HEK293 (cell line): ENCODE measurements at regions not wholly inside any gene's neighbourhood (a gene's known extent, or its start where the extent isn't known, plus 50 kb on each side); places are given as distances from the start of the nearest gene placed in this dataset.

Source experiments
- CTCF ChIA-PET: fragments of 350-600 bp; formaldehyde crosslinking; extraction: SDS; loops from one replicate; lab custom pipeline; 2021; ENCODE audit warnings: antibody characterized with exemption; lab: Yijun Ruan, JAX
- POLR2A ChIA-PET: fragments of 300-600 bp; formaldehyde crosslinking; extraction: SDS; loops from one replicate; lab custom pipeline; 2020; ENCODE audit warnings: antibody characterized with exemption, inconsistent platforms; lab: Yijun Ruan, JAX
- H3K27ac ChIP-seq: fragments of 200-500 bp; sonication (Bioruptor generic); 2 replicates; pipeline ENCODE4 v1.5.1; 2014; ENCODE audit warnings: low read depth, low read length, control low read depth, inconsistent platforms; ENCODE audit errors: extremely low read depth
- H3K36me3 ChIP-seq, 2 experiments: fragments of 200-500 bp in 1 of 2; sonication (Bioruptor generic) in 1 of 2; 1 replicate in 1 of 2; 2 replicates in 1 of 2; pipeline ENCODE4 v1.5.1; 2014 to 2017; ENCODE audit warnings: inconsistent platforms in 2 of 2, low read length in 2 of 2; ENCODE audit not compliant: control insufficient read depth in 2 of 2, insufficient read depth in 1 of 2
- H3K4me1 ChIP-seq: fragments of 200-500 bp; sonication (Bioruptor generic); 2 replicates; pipeline ENCODE4 v1.5.1; 2014; ENCODE audit warnings: mild to moderate bottlenecking, low read length, inconsistent platforms; ENCODE audit not compliant: control insufficient read depth, insufficient read depth
- H3K4me3 ChIP-seq: 2 replicates; pipeline ENCODE4 v1.5.1; 2011; ENCODE audit warnings: low read depth, mild to moderate bottlenecking, control low read depth, low read length, moderate library complexity
- H3K9me3 ChIP-seq: fragments of 200-500 bp; sonication (Bioruptor generic); 2 replicates; pipeline ENCODE4 v1.5.1; 2014; ENCODE audit warnings: low read depth, low read length, inconsistent platforms; ENCODE audit not compliant: control insufficient read depth, insufficient read depth
- GLIS1 ChIP-seq: fragments of 450-650 bp; formaldehyde crosslinking; IDR thresholded peaks from 2 replicates; pipeline ENCODE4 v1.5.1; 2016; ENCODE audit warnings: missing biosample characterization, missing genetic modification characterization
- HOXA7 ChIP-seq: sonication (generic); formaldehyde crosslinking; IDR thresholded peaks from 2 replicates; pipeline ENCODE4 v1.8.1; 2022; ENCODE audit warnings: missing genetic modification reagents, borderline replicate concordance
- KLF16 ChIP-seq: fragments of 450-650 bp; formaldehyde crosslinking; IDR thresholded peaks from 2 replicates; pipeline ENCODE4 v1.5.1; 2017; ENCODE audit warnings: missing biosample characterization, missing genetic modification characterization
- MZF1 ChIP-seq: fragments of 450-650 bp; formaldehyde crosslinking; IDR thresholded peaks from 2 replicates; pipeline ENCODE4 v1.5.1; 2017; ENCODE audit warnings: missing biosample characterization, missing genetic modification characterization, borderline replicate concordance
- OVOL3 ChIP-seq: fragments of 450-650 bp; formaldehyde crosslinking; IDR thresholded peaks from 2 replicates; pipeline ENCODE4 v1.5.1; 2016; ENCODE audit warnings: missing biosample characterization, missing genetic modification characterization
- PATZ1 ChIP-seq: fragments of 450-650 bp; formaldehyde crosslinking; IDR thresholded peaks from 2 replicates; pipeline ENCODE4 v1.5.1; 2016; ENCODE audit warnings: missing biosample characterization, missing genetic modification characterization
- PRDM4 ChIP-seq: fragments of 450-650 bp; formaldehyde crosslinking; IDR thresholded peaks from 2 replicates; pipeline ENCODE4 v1.5.1; 2017; ENCODE audit warnings: missing biosample characterization, missing genetic modification characterization
- ZBTB8A ChIP-seq: fragments of 450-650 bp; formaldehyde crosslinking; IDR thresholded peaks from 2 replicates; pipeline ENCODE4 v1.5.1; 2016; ENCODE audit warnings: missing biosample characterization, missing genetic modification characterization
- ZEB2 ChIP-seq: fragments of 450-650 bp; formaldehyde crosslinking; IDR thresholded peaks from 2 replicates; pipeline ENCODE4 v1.5.1; 2016; ENCODE audit warnings: missing biosample characterization, missing genetic modification characterization
- ZFP69B ChIP-seq: fragments of 450-650 bp; formaldehyde crosslinking; IDR thresholded peaks from 2 replicates; pipeline ENCODE4 v1.5.1; 2016; ENCODE audit warnings: missing biosample characterization, missing genetic modification characterization
- ZNF112 ChIP-seq: fragments of 450-650 bp; formaldehyde crosslinking; IDR thresholded peaks from 2 replicates; pipeline ENCODE4 v1.5.0; 2017; ENCODE audit warnings: missing biosample characterization, missing genetic modification characterization
- ZNF133 ChIP-seq: fragments of 450-650 bp; formaldehyde crosslinking; IDR thresholded peaks from 2 replicates; pipeline ENCODE4 v1.5.1; 2016; ENCODE audit warnings: missing biosample characterization, missing genetic modification characterization
- ZNF280D ChIP-seq: fragments of 450-650 bp; formaldehyde crosslinking; IDR thresholded peaks from 2 replicates; pipeline ENCODE4 v1.5.1; 2016; ENCODE audit warnings: missing biosample characterization, missing genetic modification characterization
- ZNF404 ChIP-seq: fragments of 450-650 bp; formaldehyde crosslinking; IDR thresholded peaks from 2 replicates; pipeline ENCODE4 v1.5.1; 2017; ENCODE audit warnings: missing biosample characterization, missing genetic modification characterization
- ZNF510 ChIP-seq: fragments of 450-650 bp; formaldehyde crosslinking; IDR thresholded peaks from 2 replicates; pipeline ENCODE4 v1.5.1; 2018; ENCODE audit warnings: mild to moderate bottlenecking, missing genetic modification characterization, missing biosample characterization; ENCODE audit not compliant: insufficient replicate concordance
- ZNF514 ChIP-seq: fragments of 450-650 bp; formaldehyde crosslinking; IDR thresholded peaks from 2 replicates; pipeline ENCODE4 v1.5.1; 2016; ENCODE audit warnings: missing biosample characterization, missing genetic modification characterization
- ZNF624 ChIP-seq: fragments of 450-650 bp; formaldehyde crosslinking; IDR thresholded peaks from 2 replicates; pipeline ENCODE4 v1.5.1; 2017; ENCODE audit warnings: missing biosample characterization, missing genetic modification characterization
- TF ChIP-seq, protein P1 (sequence below): fragments of 450-650 bp; formaldehyde crosslinking; IDR thresholded peaks from 2 replicates; pipeline ENCODE4 v1.5.1; 2016; ENCODE audit warnings: missing biosample characterization, missing genetic modification characterization

- ChIA-PET CTCF (interaction anchor here (0.6 kb wide), 1 partner anchor 11 kb away, joined by 3 read pairs; no protein-coding TSS in a partner anchor), POLR2A (no interaction called here)
- no peak overlapping the region for H3K4me3 ChIP-seq
- no peaks in the 10 kb centered on the region for H3K36me3 ChIP-seq
- no peak overlapping the region for H3K27ac ChIP-seq
- no peaks in the 10 kb centered on the region for H3K4me1 ChIP-seq
- no peaks in the 10 kb centered on the region for H3K9me3 ChIP-seq
- TF ChIP-seq HOXA7 (CRISPR knock-in tag) (no peak), ZNF112 (no peak), PRDM4 (no peak), ZNF404 (no peak), ZFP69B (tag by site-specific recombination) (no peak), PATZ1 (no peak), ZNF514 (tag by site-specific recombination) (no peak), MZF1 (tag by site-specific recombination) (no peak), KLF16 (no peak), GLIS1 (tag by site-specific recombination) (no peak), ZNF624 (tag by site-specific recombination) (no peak), OVOL3 (tag by site-specific recombination) (no peak), ZNF280D (no peak), ZBTB8A (tag by site-specific recombination) (no peak), ZNF510 (tag by site-specific recombination) (no peak), ZEB2 (tag by site-specific recombination) (no peak), ZNF133 (tag by site-specific recombination) (no peak)
- TF ChIP-seq, protein P1, sequence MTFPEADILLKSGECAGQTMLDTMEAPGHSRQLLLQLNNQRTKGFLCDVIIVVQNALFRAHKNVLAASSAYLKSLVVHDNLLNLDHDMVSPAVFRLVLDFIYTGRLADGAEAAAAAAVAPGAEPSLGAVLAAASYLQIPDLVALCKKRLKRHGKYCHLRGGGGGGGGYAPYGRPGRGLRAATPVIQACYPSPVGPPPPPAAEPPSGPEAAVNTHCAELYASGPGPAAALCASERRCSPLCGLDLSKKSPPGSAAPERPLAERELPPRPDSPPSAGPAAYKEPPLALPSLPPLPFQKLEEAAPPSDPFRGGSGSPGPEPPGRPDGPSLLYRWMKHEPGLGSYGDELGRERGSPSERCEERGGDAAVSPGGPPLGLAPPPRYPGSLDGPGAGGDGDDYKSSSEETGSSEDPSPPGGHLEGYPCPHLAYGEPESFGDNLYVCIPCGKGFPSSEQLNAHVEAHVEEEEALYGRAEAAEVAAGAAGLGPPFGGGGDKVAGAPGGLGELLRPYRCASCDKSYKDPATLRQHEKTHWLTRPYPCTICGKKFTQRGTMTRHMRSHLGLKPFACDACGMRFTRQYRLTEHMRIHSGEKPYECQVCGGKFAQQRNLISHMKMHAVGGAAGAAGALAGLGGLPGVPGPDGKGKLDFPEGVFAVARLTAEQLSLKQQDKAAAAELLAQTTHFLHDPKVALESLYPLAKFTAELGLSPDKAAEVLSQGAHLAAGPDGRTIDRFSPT (tag by site-specific recombination) = no peak
Measured at GRCh38 chr2:11995456-11995855, 249.0 kb downstream of the LPIN1 start.
